ENCODE measurements at regions not wholly inside any gene's neighbourhood (a gene's known extent, or its start where the extent isn't known, plus 50 kb on each side); places are given as distances from the start of the nearest gene placed in this dataset.
A peak's percentile ranks its signal among the peaks of the same experiment; 100 is the strongest.
"Not testable (repeated sequence)": the region's sequence is repeated elsewhere in the genome, so short reads cannot be mapped to it uniquely, and the experiment has no call there.

DNA sequence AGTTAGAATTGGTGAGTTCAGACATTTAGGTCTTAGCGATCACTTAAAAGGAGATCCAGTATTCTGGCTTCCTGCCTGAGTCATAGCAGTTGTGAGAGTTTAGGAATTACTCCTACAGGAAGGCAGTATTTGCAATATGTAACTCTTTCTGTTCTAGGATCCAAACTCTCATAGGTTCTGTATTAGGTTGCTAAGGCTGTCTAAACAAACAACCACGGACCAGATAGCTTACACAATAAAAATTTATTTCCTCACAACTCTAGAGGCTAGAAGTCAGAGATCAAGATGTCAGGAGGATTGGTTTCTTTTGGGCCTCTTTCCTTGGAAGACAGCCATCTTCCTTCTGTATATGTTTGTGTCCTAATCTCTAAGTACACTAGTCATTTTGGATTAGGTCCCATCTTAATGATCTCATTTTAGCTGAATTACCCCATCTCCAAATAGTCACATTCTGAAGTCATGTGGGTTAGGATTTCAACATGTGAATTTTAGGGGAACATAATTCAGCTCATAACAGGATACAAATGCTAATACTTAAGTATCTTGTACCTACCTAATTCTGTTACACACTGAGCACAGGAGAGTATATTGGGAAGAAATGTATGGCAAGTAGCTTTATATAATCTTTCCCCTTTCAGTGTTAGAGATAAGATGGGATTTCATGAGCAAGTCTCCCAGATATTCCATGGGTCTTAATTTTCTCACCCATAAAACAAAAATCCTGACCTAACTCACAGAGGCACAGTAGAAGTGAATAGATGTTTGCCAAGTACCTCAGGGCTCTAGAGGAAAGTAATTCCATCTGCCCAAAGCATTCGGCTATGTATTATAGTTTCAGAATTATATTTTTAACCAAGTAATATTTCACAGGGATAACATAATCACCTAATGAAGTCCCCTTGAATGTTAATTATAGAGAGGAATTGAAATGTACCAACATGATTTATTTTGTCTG lies 144.4 kb downstream of the PTBP2 start:
- DNase-seq: no peak

DNA sequence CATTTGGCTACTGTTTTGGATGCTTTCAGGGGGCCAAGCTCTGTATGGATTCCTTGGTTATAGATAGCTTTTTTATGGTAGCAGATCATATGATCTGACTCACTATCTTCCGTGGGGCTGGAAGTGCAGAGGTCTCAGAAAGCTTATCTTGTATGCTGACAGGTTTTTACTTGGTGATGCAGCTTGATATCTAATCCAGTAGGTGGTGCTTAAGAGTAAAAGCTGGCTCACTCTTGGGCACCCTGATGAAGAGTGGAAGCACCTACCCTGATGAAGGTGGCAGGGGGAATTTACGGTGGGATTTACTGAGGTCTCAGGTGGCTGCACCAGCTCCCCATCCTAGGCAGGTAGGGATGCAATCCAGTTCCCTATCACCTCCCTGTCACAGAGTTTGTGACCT lies 151.2 kb downstream of the PTBP2 start:
- DNase-seq: no peak

DNA sequence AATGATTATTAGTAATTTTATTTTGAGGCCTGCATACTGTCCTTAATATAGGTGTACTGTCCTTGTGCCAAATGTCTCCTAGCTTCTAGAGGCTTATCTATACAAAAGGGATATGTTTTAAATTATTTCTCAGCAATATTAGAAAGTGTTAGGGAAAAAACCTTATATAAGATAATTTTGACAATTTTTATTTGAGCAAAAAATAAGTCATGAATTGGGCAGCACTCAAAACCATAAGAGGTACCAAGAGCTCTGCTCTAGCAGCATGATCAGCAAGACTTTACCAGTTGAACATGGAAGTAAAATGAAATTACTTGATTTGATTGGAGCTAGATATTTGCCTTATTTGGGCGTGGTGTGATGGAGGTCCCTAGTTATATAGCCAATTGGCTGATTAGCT lies 157.1 kb downstream of the PTBP2 start:
- DNase-seq: no peak

DNA sequence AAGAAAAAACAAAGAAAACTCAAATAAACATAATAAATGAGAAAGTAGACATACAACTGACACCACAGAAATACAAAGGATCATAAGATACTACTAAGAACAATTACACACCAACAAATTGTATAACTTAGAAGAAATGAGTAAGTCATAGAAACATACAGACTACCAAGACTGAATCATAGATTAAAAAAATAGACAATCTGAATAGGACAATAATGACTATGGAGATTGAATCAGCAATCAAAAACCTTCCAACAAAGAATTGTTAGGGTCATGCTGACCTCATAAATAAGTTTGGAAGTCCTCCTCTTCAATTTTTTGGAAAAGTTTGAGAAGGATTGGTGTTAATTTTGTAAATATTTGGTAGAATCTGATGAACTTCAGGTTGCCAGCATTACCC lies 159.0 kb downstream of the PTBP2 start:
- DNase-seq: no peak

DNA sequence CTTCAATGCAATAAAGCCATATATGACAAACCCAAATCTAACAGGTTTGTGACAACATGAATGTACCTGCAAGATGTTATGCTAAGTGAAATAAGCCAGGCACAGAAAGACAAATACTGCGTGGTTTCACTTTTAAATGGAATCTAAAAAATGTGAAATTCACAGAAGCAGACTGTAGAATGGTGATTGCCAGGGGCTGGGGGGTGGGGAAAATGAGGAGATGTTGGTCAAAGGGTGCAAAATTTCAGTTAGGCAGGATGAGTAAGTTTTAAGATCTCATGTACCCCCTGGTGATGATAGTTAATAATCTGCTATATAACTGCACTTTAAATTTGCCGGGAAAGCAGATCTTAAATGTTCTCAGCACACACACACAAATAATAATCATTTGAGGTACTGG lies 160.5 kb downstream of the PTBP2 start:
- no peak for DNase-seq

DNA sequence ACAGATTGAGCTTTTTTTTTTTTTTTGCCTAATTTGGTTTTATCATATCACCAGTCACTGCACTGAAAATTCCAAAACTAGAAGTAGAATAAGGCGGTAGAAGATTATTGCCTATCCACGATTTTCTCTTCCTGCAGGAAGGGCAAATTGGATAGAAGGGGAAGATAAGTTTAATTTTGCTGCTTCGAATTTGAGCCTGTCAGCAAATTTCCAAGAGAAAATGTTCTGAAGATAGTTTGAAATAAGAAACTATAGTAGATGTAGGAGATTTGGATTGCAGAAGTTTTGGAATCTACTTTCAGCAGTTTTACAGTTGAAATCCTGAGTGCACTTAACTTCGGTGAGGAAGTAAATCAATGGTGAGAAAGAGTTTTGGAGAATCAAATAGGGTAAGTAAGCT lies 164.9 kb downstream of the PTBP2 start:
- no peak for DNase-seq

DNA sequence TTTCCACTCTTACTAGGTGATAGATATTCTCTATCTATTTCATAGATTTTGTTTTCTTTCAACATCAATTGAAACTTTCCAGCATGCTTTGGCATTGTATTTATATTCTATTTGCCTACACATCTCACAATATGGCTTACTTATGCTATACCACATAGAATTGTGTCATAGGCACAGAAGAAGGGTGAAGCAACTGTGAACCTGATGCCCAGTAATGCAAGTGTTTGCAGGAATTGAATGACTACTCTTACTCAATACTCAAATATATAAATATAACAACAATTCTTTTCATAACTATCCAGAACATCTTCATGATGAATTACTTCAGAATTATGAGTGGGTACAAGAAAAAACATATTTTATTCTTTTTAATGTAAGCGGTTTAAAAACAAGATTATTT lies 165.9 kb downstream of the PTBP2 start:
- no peak for DNase-seq

DNA sequence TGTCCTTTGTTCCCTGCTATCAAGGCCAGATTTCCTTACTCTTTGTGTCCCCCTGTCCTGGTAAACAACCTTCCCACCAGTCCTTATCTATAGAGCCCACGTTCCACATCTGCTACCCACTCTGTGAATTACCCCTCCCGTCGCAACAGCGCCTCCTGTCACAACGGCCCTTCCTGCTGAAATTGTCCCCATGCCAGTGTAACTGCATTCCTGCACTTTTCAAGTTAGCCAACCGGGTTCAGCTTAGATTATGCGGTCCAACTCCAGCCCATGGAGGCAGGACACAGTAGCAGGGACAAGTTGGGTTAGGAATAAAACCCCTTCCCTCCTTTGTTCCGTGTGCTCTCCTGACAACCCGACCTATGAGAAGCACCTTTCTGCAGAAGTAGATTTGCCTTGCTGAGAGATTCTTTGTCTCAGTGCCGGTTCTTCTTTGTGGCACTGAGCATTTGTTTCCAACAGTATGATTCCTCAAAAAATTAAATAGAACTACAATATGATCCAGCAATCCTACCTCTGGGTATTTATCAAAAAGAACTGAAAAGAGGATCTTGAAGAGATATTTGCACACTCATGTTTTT lies 180.3 kb downstream of the PTBP2 start:
- no peak for DNase-seq

DNA sequence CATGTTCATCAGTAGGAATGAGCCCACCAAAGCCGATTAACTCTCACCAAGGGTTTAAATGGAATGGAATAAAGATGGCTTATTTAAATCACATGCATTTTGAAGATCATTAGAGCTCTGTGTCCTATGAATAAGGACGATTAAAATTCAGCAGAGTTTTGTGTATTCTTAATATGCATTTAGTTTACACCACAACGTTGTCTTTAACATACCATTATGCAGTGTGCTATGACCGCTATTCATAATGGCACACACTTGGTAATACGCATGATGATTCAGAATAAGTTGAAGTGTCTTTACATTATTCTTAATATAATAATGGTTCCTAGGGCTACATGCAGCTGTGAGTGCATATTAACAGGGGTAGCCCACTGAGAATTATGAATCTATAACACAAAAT lies 190.7 kb downstream of the PTBP2 start:
- no peak for DNase-seq

DNA sequence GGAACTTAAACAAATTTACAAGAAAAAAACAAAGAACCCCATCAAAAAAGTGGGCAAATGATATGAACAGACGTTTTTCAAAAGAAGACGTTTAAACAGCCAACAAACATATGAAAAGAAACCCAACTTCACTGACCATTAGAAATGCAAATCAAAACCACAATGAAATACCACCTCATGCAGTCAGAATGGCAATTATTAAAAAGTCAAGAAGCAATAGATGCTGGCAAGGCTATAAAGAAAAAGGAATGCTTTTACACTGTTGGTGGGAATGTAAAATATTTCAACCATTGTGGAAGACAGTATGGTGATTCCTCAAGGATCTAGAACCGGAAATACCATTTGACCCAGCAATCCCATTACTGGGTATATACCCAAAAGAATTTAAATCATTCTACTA lies 194.1 kb downstream of the PTBP2 start:
- DNase-seq: not testable (repeated sequence)

DNA sequence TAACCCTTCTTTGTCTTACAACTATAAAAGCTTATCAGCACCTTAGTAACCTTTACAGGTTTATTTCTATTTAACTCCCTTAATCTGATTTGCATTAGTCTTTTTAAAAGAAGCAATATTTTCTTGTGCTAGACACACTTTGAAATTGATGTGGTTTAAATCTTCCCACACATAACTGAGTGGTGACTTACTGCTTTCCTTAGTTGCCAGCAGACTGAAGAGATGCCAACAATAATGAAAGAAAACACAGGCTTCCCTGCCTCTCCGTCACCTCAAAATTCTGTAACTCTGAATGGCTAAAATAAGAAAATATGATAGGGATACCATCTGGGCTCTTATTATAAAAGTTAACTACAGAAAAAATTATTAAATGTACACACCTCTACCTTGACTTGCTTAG lies 196.8 kb downstream of the PTBP2 start:
- DNase-seq: no peak

DNA sequence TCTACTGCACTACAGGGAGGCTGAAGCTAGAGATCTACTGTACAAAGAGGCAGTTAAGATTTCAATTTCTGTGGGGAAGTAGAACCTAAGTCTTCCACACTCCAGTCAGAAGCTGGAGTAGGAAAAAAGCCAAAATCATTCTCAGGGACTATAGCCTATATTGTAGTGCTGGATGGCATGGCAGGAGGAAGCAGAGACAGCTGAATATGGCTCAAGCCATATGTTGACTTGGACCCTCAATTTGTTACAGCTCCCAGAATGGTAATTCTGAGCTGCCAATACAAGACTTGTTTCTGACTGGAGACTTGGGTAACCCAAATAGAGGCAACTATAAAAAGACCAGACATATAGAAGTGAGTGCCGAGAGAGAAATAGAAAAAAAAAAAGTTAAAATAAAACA lies 200.6 kb downstream of the PTBP2 start:
- DNase-seq: no peak

DNA sequence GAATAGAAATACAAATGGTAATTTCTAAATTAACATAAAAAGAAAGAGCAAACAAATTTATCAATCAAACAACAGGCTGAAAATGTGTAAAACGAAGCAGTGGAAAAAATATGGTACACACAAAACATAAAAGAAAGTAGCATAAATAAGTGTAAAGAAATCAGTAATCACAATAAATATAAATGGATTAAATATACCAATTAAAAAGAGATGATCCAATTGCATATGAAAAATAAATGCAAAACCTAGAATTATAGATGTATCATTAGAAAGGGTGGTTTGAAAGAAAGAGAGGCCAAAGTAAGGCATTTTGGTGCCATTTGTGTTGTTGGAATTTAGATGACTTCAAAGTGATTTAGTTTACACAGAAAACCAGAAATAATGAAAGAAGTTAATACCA lies 202.2 kb downstream of the PTBP2 start:
- DNase-seq: no peak

DNA sequence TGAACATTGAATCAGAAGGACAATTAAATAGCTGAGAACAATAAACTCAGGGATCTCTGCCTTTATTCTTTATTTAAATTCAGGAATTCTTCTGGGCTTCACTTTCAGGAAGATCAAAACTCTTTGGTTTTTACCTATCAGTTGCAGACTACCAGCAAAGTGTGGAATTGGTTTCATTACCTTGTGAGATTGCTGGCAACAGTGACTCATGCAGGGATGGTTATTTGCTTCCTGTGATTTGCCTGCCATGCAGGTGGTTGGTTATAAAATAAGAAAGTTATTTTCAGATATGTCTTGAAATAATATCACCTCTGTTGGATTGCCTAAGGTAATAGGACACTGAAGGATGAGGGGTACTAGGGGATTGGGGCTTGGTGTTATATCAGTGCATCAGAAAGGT lies 204.6 kb downstream of the PTBP2 start:
- DNase-seq: no peak

DNA sequence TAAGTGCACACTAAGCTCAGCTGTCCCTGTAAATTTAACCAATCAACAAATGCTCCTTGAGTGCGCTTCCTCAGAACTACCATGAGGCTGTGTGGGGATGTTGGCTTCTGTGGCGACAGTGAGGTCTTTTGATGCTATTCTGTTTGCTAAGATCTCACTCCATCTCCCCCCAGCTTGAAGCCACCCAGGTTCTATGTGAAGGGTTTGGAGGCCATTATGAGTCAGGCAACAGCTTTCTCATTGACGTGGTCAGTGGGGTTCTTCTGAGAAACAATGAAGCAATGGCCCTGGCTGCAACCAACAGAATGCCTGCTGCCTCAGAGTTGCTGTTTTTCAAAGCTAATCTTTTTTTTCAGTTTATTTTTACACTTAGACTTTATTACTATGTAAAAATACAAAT lies 205.5 kb downstream of the PTBP2 start:
- no peak for DNase-seq

DNA sequence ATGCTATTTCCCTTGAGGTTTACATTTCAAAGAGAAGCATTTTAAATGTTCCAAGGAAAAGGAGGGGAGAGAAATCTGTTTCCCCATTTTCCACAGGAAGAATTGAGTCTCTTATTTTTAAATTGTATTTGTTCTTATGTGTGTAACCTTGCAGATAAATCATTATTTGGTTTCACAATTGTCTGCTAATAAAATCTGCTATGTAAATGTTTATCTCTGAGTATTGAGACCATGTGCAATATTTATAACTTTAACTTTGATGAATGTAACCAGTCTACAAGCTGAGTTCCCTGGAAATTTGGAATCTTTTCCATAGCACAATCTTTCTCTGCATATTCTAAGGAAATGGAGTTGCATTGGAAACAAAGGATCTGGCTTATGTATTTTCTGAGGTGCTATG lies 209.6 kb downstream of the PTBP2 start:
- DNase-seq: no peak

DNA sequence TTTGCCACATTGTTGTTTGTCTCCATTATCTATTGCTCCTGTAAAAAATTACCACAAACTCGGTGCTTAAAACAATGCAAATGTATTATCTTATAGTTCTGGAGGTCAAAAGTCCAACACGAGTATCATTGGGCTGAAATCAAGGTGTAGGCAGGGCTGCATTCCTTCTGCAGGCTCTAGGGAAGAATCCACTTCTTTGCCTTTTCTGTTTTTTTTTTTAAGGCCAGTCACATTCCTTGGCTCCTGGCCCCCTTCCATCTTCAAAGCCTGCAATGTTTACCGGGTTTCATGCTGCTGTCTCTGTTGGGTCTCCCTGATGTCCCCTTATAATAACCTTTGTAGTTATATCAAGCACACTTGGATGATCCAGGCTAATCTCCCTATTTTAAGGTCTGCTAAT lies 212.7 kb downstream of the PTBP2 start:
- DNase-seq: no peak

DNA sequence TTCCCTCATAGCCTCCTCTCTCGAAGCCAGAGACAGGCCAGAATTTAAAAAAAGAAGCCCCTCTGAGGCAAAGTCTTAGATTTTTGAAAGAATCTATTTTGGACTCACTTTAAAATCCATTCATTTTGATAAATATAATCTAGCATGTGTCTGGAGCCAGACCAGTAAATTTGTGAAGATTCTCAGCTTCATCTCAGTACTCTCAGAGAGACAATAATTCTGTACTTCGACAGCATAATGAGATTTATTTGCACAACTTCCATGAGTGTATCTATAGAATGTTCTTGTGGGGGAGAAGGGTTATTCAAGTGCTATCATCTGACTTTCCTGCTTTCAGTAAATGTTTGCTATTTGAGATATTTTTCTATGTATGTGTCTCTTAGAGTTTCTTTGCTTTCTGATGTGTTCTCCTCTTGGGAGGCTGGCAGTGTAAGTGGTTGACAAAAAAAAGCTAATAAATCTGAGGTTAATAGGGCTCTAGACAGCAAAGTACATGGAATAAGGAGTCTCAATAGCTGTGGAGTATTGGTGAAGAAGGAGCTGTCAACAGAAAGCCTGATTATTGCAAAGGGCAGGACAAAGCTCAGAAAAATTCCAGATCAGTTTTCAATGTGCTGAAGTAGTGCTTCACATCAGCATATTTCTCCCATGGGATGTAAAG lies 223.0 kb downstream of the PTBP2 start:
- no peak for DNase-seq

DNA sequence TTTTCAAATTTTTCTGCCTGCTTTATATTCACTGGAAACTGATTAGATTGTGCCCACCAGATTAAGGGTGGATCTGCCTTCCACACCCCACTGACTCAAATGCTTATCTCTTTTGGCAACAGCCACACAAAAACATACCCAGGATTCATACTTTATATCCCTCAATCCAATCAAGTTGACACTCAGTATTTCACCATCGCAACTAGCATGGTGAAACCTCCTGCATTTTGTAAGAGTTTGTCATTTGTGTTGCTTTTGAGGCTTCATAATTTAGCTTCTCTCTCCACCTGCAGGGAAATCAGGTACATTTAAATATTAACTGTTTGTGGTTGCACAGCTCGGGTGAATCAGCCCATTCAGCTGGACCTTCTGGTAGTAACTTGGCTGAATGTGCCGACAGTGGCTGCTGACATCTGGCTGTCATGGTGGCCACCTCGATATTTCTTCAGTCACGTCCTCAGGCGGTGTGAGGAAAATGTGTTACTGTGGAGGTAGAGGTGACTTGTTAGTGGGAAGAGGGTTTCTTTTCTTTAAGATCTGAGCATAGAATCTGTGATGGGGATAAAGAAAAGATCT lies 224.0 kb downstream of the PTBP2 start:
- no peak for DNase-seq

DNA sequence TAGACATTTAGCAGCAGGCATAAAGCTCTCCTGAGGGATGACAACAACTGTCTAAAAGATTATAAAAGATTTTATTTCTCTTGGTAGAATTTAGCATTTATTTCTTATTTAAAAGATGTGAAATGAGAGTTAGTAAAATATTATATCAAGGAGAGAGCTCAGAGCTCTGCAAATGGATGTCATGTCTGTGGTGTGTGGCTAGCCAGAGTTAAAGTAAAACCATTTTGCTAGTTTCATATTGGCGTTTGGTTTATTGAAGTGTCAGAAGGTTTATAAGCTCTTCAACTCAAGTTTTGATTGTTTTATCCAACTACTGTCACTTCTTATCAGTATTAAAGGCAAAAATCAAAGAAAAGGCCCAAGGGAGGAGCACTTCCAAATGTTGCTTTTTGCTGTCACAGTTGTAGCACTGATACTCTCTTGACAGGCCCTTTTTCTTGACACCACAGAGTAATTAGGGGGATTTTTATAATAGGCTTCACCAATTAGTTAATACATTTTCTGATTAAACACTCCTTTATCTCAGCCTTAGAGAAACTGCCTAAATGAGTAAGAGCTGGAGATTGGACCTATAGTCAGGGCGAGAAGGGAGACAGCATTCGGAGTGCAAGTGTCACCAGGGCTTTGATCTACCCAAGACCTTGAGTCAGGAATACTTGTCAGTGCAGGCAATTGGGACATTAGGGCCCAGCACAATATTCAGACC lies 233.9 kb downstream of the PTBP2 start:
- DNase-seq: peak; percentile 13

DNA sequence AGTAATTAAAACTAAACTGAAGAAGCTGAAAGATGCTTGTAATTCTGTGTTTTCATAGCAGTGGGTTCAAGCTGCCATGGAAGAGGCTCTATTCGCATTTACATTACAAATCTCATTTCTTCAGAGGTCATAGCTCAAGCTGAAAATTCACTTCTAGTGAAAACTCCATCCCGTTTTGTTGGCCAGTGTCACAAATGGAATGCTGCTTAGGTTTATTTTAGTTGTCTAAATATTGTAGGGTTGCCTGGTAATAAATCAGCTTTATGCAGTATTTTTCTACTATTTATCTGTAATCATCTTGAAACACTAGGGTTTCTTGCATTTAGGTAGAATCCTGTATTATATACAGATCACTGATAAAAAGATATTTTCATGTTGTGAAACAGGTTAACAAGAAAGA lies 240.6 kb downstream of the PTBP2 start:
- no peak for DNase-seq

DNA sequence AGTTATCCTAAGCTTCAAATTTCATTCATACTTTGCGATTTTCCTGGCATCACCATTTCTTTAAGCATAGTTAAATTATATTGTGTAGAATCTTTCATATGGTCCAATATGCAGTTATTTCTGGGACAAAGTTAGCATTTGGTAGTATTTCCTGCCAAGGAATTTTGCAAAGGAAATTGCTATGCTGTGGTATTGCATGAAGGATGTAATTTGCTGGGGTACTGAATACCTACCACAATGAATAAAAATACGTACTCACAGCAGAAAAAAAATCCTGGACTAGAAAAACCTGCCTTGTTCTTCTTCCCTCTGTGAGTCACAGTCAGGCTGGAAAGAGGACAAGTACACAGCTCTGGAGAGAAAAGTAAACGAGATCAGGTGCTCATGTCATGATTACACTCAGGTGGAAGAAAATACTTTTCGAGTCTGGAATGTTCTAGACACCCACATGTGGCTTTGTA lies 241.2 kb downstream of the PTBP2 start:
- DNase-seq: no peak

DNA sequence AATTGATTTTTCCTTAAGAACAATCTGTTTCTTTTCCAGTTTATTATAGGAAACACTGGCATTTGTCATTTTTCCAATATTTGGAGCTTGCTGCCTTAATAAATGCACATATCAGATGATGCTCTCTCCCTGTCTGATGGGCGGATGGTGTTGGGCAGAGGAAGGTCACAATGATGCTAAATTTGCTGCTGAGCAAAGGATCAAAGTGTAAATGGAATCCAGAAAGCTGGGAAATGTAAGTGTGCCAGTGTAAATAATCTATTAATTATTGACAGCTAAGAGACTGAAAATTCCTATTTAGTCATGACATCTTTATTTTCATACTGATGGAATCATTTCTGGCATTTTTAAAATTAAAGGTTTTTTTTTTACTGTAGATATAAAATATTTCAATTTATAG lies 243.2 kb downstream of the PTBP2 start:
- no peak for DNase-seq
